OCI-LY1 (cell line): ENCODE measurements at regions not wholly inside any gene's neighbourhood (a gene's known extent, or its start where the extent isn't known, plus 50 kb on each side); places are given as distances from the start of the nearest gene placed in this dataset.

ENCODE experiments used
- H2AFZ ChIP-seq: fragments of 200-600 bp; sonication (generic), shearing (Covaris generic); 2 replicates; pipeline ENCODE4 v1.6.0; 2014; ENCODE audit warnings: antibody characterized with exemption, mild to moderate bottlenecking, low read length
- H3F3A ChIP-seq: fragments of 200-600 bp; sonication (generic), shearing (Covaris generic); 2 replicates; pipeline ENCODE4 v1.6.0; 2014; ENCODE audit warnings: mild to moderate bottlenecking, antibody characterized with exemption, low read length, moderate library complexity; ENCODE audit not compliant: insufficient read depth
- H3K27ac ChIP-seq: fragments of 200-600 bp; sonication (generic); 2 replicates; pipeline ENCODE4 v1.5.1; 2014; ENCODE audit warnings: low read length, mixed run types, mild to moderate bottlenecking, low read depth; ENCODE audit not compliant: poor library complexity, severe bottlenecking
- H3K27me3 ChIP-seq: fragments of 200-600 bp; sonication (generic); 2 replicates; pipeline ENCODE4 v1.6.0; 2014; ENCODE audit warnings: antibody characterized with exemption, mild to moderate bottlenecking, low read length, moderate library complexity; ENCODE audit not compliant: insufficient read depth
- H3K36me3 ChIP-seq: fragments of 200-600 bp; sonication (generic); 2 replicates; pipeline ENCODE4 v1.6.1; 2014; ENCODE audit warnings: mild to moderate bottlenecking, antibody characterized with exemption, low read length, moderate library complexity, mixed read lengths; ENCODE audit not compliant: insufficient read depth
- H3K4me1 ChIP-seq: fragments of 200-600 bp; sonication (generic); 2 replicates; pipeline ENCODE4 v1.5.1; 2014; ENCODE audit warnings: mild to moderate bottlenecking, low read length, moderate library complexity; ENCODE audit not compliant: insufficient read depth, severe bottlenecking
- H3K4me2 ChIP-seq: fragments of 200-600 bp; sonication (generic), shearing (Covaris generic); 2 replicates; pipeline ENCODE4 v1.6.1; 2014; ENCODE audit warnings: low read length
- H3K4me3 ChIP-seq: fragments of 200-600 bp; sonication (generic); 2 replicates; pipeline ENCODE4 v1.5.1; 2014; ENCODE audit warnings: low read length, low read depth, mild to moderate bottlenecking, mixed read lengths; ENCODE audit not compliant: poor library complexity, severe bottlenecking
- H3K79me2 ChIP-seq: fragments of 200-600 bp; shearing (Covaris generic); 2 replicates; pipeline ENCODE4 v1.6.1; 2016; ENCODE audit warnings: mixed run types, low read length, mixed read lengths; ENCODE audit not compliant: insufficient read depth
- H3K9ac ChIP-seq: fragments of 200-600 bp; sonication (generic), shearing (Covaris generic); 2 replicates; pipeline ENCODE4 v1.6.1; 2014; ENCODE audit warnings: mild to moderate bottlenecking, low read length, mixed read lengths
- H3K9me2 ChIP-seq: fragments of 200-600 bp; sonication (generic), shearing (Covaris generic); 2 replicates; pipeline ENCODE4 v1.6.1; 2014; ENCODE audit warnings: low read depth, mild to moderate bottlenecking, low read length, mixed read lengths
- H3K9me3 ChIP-seq: fragments of 200-600 bp; shearing (Covaris generic); 2 replicates; pipeline ENCODE4 v1.6.1; 2014; ENCODE audit warnings: low read length, mixed read lengths
- H4K20me1 ChIP-seq: fragments of 200-600 bp; sonication (generic), shearing (Covaris generic); 2 replicates; pipeline ENCODE4 v1.6.0; 2016; ENCODE audit warnings: mild to moderate bottlenecking, low read length; ENCODE audit not compliant: insufficient read depth
- EZH2 ChIP-seq: fragments of 200-600 bp; sonication (generic), shearing (Covaris generic); IDR thresholded peaks from 2 replicates; pipeline ENCODE4 v1.8.0; 2017; ENCODE audit warnings: borderline replicate concordance, mixed run types, mild to moderate bottlenecking, antibody characterized with exemption, low read length, moderate library complexity, mixed read lengths
- TF ChIP-seq, protein P1 (sequence below): fragments of 200-600 bp; sonication (generic), shearing (Covaris generic); IDR thresholded peaks from 2 replicates; pipeline ENCODE4 v1.5.1; 2017; ENCODE audit warnings: mild to moderate bottlenecking, antibody characterized with exemption, low read length, moderate library complexity, mixed read lengths

DNA sequence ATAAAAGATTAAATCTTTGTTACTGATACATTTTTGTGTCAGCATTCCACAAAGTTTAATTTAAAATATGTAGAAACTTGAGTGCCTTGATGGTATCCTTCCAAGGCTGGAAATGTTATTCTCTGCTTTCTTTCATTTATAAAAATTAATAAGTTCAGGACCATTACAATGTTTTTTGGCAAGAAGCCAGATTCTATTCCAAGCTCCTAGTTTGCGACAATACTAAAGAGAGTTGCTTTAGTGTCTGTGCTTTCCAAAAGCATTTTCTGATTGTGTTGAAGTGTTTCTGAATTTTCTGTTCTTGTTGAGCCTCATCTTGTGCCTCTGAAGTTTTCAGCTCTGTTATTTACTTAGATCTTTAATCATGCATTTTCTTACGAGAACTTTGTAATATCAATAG is 516.2 kb downstream of the KCTD8 start:
- H3K4me1 ChIP-seq = no peaks in the 10 kb centered on the region
- H3K36me3 ChIP-seq = no peaks in the 10 kb centered on the region
- H3K79me2 ChIP-seq = no peaks in the 10 kb centered on the region
- no peaks in the 10 kb centered on the region for H3K27me3 ChIP-seq
- H3K4me3 ChIP-seq = no peak overlapping the region
- H4K20me1 ChIP-seq = no peaks in the 10 kb centered on the region
- H3K27ac ChIP-seq = no peak overlapping the region
- TF ChIP-seq, protein P1, sequence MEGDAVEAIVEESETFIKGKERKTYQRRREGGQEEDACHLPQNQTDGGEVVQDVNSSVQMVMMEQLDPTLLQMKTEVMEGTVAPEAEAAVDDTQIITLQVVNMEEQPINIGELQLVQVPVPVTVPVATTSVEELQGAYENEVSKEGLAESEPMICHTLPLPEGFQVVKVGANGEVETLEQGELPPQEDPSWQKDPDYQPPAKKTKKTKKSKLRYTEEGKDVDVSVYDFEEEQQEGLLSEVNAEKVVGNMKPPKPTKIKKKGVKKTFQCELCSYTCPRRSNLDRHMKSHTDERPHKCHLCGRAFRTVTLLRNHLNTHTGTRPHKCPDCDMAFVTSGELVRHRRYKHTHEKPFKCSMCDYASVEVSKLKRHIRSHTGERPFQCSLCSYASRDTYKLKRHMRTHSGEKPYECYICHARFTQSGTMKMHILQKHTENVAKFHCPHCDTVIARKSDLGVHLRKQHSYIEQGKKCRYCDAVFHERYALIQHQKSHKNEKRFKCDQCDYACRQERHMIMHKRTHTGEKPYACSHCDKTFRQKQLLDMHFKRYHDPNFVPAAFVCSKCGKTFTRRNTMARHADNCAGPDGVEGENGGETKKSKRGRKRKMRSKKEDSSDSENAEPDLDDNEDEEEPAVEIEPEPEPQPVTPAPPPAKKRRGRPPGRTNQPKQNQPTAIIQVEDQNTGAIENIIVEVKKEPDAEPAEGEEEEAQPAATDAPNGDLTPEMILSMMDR = no peak
- TF ChIP-seq EZH2 = no peak
- H3K9me2 ChIP-seq = no peaks in the 10 kb centered on the region
- no peaks in the 10 kb centered on the region for H3K9me3 ChIP-seq
- no peak overlapping the region for H2AFZ ChIP-seq
- H3F3A ChIP-seq = no peaks in the 10 kb centered on the region
- H3K4me2 ChIP-seq = no peak overlapping the region
- no peak overlapping the region for H3K9ac ChIP-seq

DNA sequence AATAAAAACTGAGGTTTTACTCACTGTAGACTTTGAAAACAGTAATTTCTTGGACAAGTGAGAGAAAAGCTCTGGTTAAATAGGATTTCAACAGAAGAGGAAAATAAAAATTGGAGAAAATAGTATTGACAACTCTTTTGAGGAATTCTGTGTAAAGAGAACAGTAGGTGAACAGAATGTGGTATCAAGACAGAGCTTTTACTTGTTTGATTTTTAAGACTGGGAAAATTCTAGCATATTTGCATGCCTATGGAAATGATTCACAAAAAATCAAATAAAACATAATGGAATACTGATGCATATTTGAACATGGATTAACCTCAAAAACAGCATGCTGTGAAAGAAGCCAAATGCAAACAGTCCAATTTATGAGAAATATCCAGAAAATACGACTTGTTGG is 504.6 kb downstream of the KCTD8 start:
- H3K9ac ChIP-seq = no peak overlapping the region
- H4K20me1 ChIP-seq = no peaks in the 10 kb centered on the region
- H3K4me2 ChIP-seq = no peak overlapping the region
- no peaks in the 10 kb centered on the region for H3K9me3 ChIP-seq
- no peaks in the 10 kb centered on the region for H3K4me1 ChIP-seq
- no peak overlapping the region for H2AFZ ChIP-seq
- TF ChIP-seq EZH2 = no peak
- TF ChIP-seq, protein P1 = no peak
- no peaks in the 10 kb centered on the region for H3K36me3 ChIP-seq
- H3K9me2 ChIP-seq = no peaks in the 10 kb centered on the region
- no peaks in the 10 kb centered on the region for H3F3A ChIP-seq
- no peak overlapping the region for H3K27ac ChIP-seq
- H3K27me3 ChIP-seq = no peaks in the 10 kb centered on the region
- no peaks in the 10 kb centered on the region for H3K79me2 ChIP-seq
- H3K4me3 ChIP-seq = no peak overlapping the region

DNA sequence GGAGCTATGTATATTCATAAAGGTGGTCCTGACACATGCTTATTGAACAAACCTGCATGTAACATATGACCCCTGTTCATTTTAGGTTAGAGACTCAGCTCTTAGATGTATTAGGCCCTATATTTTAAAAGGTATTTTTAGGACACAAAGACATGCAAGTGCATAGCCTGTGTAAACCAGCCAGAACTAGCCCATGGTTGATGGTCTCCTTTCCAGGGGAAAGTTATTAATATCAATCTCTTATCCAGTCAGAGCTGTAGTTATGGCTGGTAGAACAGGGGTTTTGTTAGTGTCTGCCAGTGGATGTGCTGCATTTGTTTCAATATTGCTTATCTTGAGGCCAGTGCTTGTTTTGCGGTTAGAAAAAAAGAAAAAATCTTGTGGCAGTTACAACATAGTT is 488.6 kb downstream of the KCTD8 start:
- Histone ChIP-seq H3K79me2 (no peaks in the 10 kb centered on the region), H3K4me1 (no peaks in the 10 kb centered on the region), H3F3A (no peaks in the 10 kb centered on the region), H2AFZ (no peak overlapping the region), H3K9me3 (no peaks in the 10 kb centered on the region), H3K9ac (no peak overlapping the region), H4K20me1 (no peaks in the 10 kb centered on the region), H3K4me3 (no peak overlapping the region), H3K27me3 (no peaks in the 10 kb centered on the region), H3K27ac (no peak overlapping the region), H3K36me3 (no peaks in the 10 kb centered on the region), H3K9me2 (no peaks in the 10 kb centered on the region), H3K4me2 (no peak overlapping the region)
- TF ChIP-seq EZH2 = no peak
- TF ChIP-seq, protein P1 = no peak
